ENCODE measurements at regions not wholly inside any gene's neighbourhood (a gene's known extent, or its start where the extent isn't known, plus 50 kb on each side); places are given as distances from the start of the nearest gene placed in this dataset.

- H3K9me3 ChIP-seq (ENCODE audit: insufficient read depth, low read length) = peaks cover 43% of the 10 kb centered on the region
- no peaks in the 10 kb centered on the region for H3K4me1 ChIP-seq (ENCODE audit: insufficient read depth, insufficient read length)
- DNase-seq (ENCODE audit: low read depth, low spot score) = no peak
- H3K4me3 ChIP-seq (ENCODE audit: insufficient read length, low read depth) = no peak overlapping the region
- no peaks in the 10 kb centered on the region for H3K36me3 ChIP-seq (ENCODE audit: insufficient read depth, insufficient read length, low read length)
- TF ChIP-seq YY1 (IDR thresholded peaks at IDR 0.05; ENCODE audit: insufficient read depth, insufficient read length) = no peak
- TF ChIP-seq SUZ12 (IDR thresholded peaks at IDR 0.05; ENCODE audit: extremely low read depth, insufficient read depth, insufficient read length) = no peak
- no peak for TF ChIP-seq ZNF274 (IDR thresholded peaks at IDR 0.05; ENCODE audit: low read depth, low read length)
- H3K9ac ChIP-seq (ENCODE audit: insufficient read length, low read depth) = no peak overlapping the region
- no peaks in the 10 kb centered on the region for H3K27me3 ChIP-seq (ENCODE audit: insufficient read depth, insufficient read length)
Measured at GRCh38 chr3:16079519-16079918, 95.0 kb upstream of the GALNT15 start.

- Histone ChIP-seq H3K27me3 (ENCODE audit: insufficient read depth, insufficient read length) (no peaks in the 10 kb centered on the region), H3K9me3 (ENCODE audit: insufficient read depth, low read length) (peaks cover 38% of the 10 kb centered on the region), H3K9ac (ENCODE audit: insufficient read length, low read depth) (no peak overlapping the region), H3K36me3 (ENCODE audit: insufficient read depth, insufficient read length, low read length) (no peaks in the 10 kb centered on the region), H3K4me1 (ENCODE audit: insufficient read depth, insufficient read length) (no peaks in the 10 kb centered on the region), H3K4me3 (ENCODE audit: insufficient read length, low read depth) (no peak overlapping the region)
- TF ChIP-seq SUZ12 (IDR thresholded peaks at IDR 0.05; ENCODE audit: extremely low read depth, insufficient read depth, insufficient read length) = no peak
- TF ChIP-seq ZNF274 (IDR thresholded peaks at IDR 0.05; ENCODE audit: low read depth, low read length) = no peak
- no peak for TF ChIP-seq YY1 (IDR thresholded peaks at IDR 0.05; ENCODE audit: insufficient read depth, insufficient read length)
- DNase-seq (ENCODE audit: low read depth, low spot score) = no peak
Measured at GRCh38 chr3:16081661-16082060, 92.8 kb upstream of the GALNT15 start.

DNA sequence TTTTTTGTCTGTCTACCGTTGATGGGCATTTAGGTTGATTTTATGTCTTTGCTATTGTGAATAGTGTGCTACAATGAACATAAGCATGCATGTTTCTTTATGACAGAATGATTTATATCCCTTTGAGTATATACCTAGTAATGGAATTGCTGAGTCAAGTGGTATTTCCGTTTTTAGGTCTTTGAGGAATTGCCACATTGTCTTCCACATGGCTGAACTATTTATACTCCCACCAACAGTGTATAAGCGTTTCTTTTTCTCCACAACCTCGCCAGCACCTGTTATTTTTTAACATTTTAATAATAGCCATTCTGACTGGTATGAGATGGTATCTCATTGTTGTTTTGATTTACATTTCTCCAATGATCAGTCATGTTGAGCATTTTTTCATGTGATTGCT, 89.6 kb upstream of the GALNT15 start:
- no peak overlapping the region for H3K9ac ChIP-seq (ENCODE audit: insufficient read length, low read depth)
- H3K9me3 ChIP-seq (ENCODE audit: insufficient read depth, low read length) = peaks cover 29% of the 10 kb centered on the region; the same call in 1 of the 2 replicates
- TF ChIP-seq YY1 (IDR thresholded peaks at IDR 0.05; ENCODE audit: insufficient read depth, insufficient read length) (no peak), ZNF274 (IDR thresholded peaks at IDR 0.05; ENCODE audit: low read depth, low read length) (no peak), SUZ12 (IDR thresholded peaks at IDR 0.05; ENCODE audit: extremely low read depth, insufficient read depth, insufficient read length) (no peak)
- DNase-seq (ENCODE audit: low read depth, low spot score) = no peak
- no peak overlapping the region for H3K4me3 ChIP-seq (ENCODE audit: insufficient read length, low read depth)
- no peaks in the 10 kb centered on the region for H3K27me3 ChIP-seq (ENCODE audit: insufficient read depth, insufficient read length)
- H3K36me3 ChIP-seq (ENCODE audit: insufficient read depth, insufficient read length, low read length) = no peaks in the 10 kb centered on the region
- no peaks in the 10 kb centered on the region for H3K4me1 ChIP-seq (ENCODE audit: insufficient read depth, insufficient read length)

DNA sequence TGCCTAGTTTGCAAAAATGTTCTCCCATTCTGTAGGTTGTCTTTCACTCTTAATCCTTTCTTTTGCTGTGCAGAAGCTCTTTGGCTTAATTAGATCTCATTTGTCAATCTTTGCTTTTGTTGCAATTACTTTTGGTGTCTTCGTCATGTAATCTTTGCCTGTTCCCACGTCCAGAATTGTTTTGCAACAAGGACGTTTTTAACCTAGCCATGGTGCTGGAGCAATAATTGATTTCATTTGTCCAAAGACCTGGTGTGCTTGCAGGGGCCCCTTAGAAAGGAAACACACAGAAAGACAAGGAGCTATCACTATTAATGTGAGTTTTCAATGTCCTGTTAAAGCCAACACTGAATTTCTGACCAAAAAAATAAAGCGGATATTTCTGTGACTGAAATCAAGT, 89.1 kb upstream of the GALNT15 start:
- peaks cover 27% of the 10 kb centered on the region; the same call in 1 of the 2 replicates for H3K9me3 ChIP-seq (ENCODE audit: insufficient read depth, low read length)
- H3K27me3 ChIP-seq (ENCODE audit: insufficient read depth, insufficient read length) = no peaks in the 10 kb centered on the region
- DNase-seq (ENCODE audit: low read depth, low spot score) = no peak
- no peaks in the 10 kb centered on the region for H3K4me1 ChIP-seq (ENCODE audit: insufficient read depth, insufficient read length)
- H3K36me3 ChIP-seq (ENCODE audit: insufficient read depth, insufficient read length, low read length) = no peaks in the 10 kb centered on the region
- H3K9ac ChIP-seq (ENCODE audit: insufficient read length, low read depth) = no peak overlapping the region
- no peak overlapping the region for H3K4me3 ChIP-seq (ENCODE audit: insufficient read length, low read depth)
- no peak for TF ChIP-seq SUZ12 (IDR thresholded peaks at IDR 0.05; ENCODE audit: extremely low read depth, insufficient read depth, insufficient read length)
- TF ChIP-seq YY1 (IDR thresholded peaks at IDR 0.05; ENCODE audit: insufficient read depth, insufficient read length) = no peak
- no peak for TF ChIP-seq ZNF274 (IDR thresholded peaks at IDR 0.05; ENCODE audit: low read depth, low read length)

DNA sequence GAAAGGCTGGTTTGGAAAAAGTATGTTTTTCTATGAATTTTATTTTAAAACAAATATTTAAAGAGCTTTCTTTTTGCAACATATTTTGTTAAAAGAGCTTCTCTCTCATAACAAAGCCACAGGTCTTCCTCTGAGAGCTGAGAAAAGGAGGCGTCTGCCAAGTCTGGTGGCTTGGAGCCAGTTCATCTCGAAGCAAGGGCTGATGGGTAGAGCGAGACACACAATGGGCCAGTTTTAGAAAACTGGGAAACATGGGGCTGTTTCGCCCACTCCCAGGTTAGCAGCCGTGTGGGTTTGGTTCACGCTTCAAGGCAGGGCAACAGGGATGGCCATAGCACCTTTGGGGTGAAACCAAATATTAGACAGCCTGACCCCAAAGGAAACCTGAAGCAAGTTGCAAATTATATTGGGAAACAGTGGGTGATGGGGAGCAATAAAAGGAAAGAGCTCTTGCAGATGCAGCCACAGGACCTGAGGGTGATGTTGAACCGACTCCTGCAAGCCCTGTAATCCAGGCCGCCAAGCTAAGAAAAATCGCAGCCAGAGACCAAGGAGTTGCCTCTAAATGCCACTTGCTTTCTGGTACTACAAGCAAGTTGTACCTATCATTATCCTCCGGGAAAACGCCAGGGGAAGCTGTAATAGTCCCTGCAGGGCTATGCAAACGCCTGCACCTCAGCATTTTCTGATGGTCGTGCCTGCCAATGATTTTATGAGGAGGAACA, 88.4 kb upstream of the GALNT15 start:
- no peak for DNase-seq (ENCODE audit: low read depth, low spot score)
- TF ChIP-seq ZNF274 (IDR thresholded peaks at IDR 0.05; ENCODE audit: low read depth, low read length) (no peak), YY1 (IDR thresholded peaks at IDR 0.05; ENCODE audit: insufficient read depth, insufficient read length) (no peak), SUZ12 (IDR thresholded peaks at IDR 0.05; ENCODE audit: extremely low read depth, insufficient read depth, insufficient read length) (no peak)
- Histone ChIP-seq H3K4me1 (ENCODE audit: insufficient read depth, insufficient read length) (no peaks in the 10 kb centered on the region), H3K9me3 (ENCODE audit: insufficient read depth, low read length) (peaks cover 21% of the 10 kb centered on the region; the same call in 1 of the 2 replicates), H3K4me3 (ENCODE audit: insufficient read length, low read depth) (no peak overlapping the region), H3K27me3 (ENCODE audit: insufficient read depth, insufficient read length) (no peaks in the 10 kb centered on the region), H3K36me3 (ENCODE audit: insufficient read depth, insufficient read length, low read length) (no peaks in the 10 kb centered on the region), H3K9ac (ENCODE audit: insufficient read length, low read depth) (no peak overlapping the region)

- Histone ChIP-seq H3K4me1 (ENCODE audit: insufficient read depth, insufficient read length) (no peaks in the 10 kb centered on the region), H3K9ac (ENCODE audit: insufficient read length, low read depth) (no peak overlapping the region), H3K9me3 (ENCODE audit: insufficient read depth, low read length) (peaks cover 14% of the 10 kb centered on the region; the same call in 1 of the 2 replicates), H3K27me3 (ENCODE audit: insufficient read depth, insufficient read length) (no peaks in the 10 kb centered on the region), H3K36me3 (ENCODE audit: insufficient read depth, insufficient read length, low read length) (no peaks in the 10 kb centered on the region), H3K4me3 (ENCODE audit: insufficient read length, low read depth) (no peak overlapping the region)
- no peak for DNase-seq (ENCODE audit: low read depth, low spot score)
- no peak for TF ChIP-seq ZNF274 (IDR thresholded peaks at IDR 0.05; ENCODE audit: low read depth, low read length)
- TF ChIP-seq YY1 (IDR thresholded peaks at IDR 0.05; ENCODE audit: insufficient read depth, insufficient read length) = no peak
- TF ChIP-seq SUZ12 (IDR thresholded peaks at IDR 0.05; ENCODE audit: extremely low read depth, insufficient read depth, insufficient read length) = no peak
Measured at GRCh38 chr3:16086690-16087089, 87.8 kb upstream of the GALNT15 start.

DNA sequence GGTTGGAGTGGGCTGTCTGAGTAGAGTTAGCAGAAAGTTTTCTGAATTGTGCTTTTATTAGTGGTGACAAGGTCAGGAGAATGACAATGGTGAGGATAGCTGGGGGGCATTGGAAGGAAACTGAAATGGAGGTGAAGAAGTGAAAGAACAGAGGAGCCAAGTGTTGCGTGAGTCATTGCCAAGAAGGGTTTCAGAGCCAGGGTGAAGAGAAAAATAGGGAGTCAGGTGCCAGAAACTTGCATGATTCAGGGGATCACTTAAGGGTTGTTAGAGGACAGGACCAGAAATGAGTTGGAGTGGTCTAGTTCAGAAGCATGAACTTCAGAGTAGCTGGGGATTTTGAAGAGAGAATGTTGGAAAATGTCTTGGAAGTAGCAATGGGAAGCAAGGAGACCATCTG, 86.0 kb upstream of the GALNT15 start:
- Histone ChIP-seq H3K36me3 (ENCODE audit: insufficient read depth, insufficient read length, low read length) (no peaks in the 10 kb centered on the region), H3K4me1 (ENCODE audit: insufficient read depth, insufficient read length) (no peaks in the 10 kb centered on the region), H3K4me3 (ENCODE audit: insufficient read length, low read depth) (no peak overlapping the region), H3K27me3 (ENCODE audit: insufficient read depth, insufficient read length) (no peaks in the 10 kb centered on the region), H3K9ac (ENCODE audit: insufficient read length, low read depth) (no peak overlapping the region), H3K9me3 (ENCODE audit: insufficient read depth, low read length) (no peaks in the 10 kb centered on the region)
- DNase-seq (ENCODE audit: low read depth, low spot score) = no peak
- no peak for TF ChIP-seq SUZ12 (IDR thresholded peaks at IDR 0.05; ENCODE audit: extremely low read depth, insufficient read depth, insufficient read length)
- no peak for TF ChIP-seq ZNF274 (IDR thresholded peaks at IDR 0.05; ENCODE audit: low read depth, low read length)
- TF ChIP-seq YY1 (IDR thresholded peaks at IDR 0.05; ENCODE audit: insufficient read depth, insufficient read length) = no peak
